Activated CD4-positive, CD25-positive, alpha-beta regulatory T cell (primary cell): ENCODE measurements at regions not wholly inside any gene's neighbourhood (a gene's known extent, or its start where the extent isn't known, plus 50 kb on each side); places are given as distances from the start of the nearest gene placed in this dataset.

Experiments
- DNase-seq, 4 experiments: peaks; one replicate each; lab custom pipeline; 2025; lab: John Stamatoyannopoulos, UW

- no peak for DNase-seq
Observed at GRCh38 chr5:124263680-124264491, 482.6 kb downstream of the ZNF608 start.

DNA sequence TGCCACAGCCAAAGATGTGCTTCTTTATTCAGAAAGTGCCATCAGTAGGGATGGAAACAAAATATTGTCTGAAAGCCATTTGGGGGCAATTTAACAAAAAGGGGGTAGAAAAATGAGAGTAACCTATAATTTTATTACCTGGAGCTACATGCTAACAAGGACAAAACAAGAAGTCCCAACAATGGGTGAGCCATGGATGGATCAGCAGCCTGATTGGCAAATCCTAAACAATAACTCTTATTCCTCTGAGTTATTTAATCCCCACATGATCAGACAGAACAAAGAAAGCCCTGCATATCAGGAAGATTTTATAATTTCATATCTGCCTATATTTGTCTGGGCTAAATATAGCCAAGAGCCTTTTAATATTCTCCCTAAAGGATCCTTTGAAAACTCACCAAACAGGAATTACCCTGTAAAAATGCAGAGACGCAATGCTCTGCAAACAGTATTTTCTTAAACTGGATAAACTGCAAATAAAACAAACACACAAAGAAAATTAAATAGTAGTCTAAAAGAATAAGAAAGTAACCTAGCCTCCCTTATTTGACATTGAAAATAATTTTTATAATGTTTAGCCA lies 483.4 kb downstream of the ZNF608 start:
- DNase-seq, result no peak

GRCh38 chr5:124262470-124262869 lies 484.0 kb downstream of the ZNF608 start:
- no peak for DNase-seq

GRCh38 chr5:124261848-124262247 lies 484.6 kb downstream of the ZNF608 start:
- no peak for DNase-seq

DNA sequence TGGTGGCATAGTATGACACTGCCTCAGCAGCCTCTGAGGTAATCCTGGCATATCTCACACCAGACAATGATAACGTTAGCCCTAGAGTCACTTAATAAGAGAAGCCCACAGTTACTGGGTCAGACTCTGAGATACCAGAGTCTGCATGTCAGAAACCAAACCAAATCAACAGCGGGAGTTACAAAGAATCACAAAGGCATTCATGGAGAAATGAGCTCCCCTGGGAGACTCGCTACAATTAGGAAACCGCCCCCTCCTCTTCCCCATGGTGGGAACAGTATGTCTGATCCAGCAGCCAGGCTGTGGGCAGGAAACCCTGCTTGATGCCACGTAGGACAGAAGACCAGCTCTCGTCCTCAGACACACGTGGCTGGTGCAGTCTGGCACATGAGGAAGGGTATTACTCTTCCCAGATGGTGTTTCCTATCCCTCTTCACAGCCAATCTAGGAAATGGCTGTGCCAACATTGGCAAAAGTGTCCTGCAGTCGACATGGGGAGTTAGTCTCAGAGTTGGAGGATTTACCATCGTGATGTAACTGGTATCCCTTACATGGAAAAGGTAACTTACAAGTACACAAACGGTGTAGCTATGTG lies 485.4 kb downstream of the ZNF608 start:
- DNase-seq, result no peak

DNA sequence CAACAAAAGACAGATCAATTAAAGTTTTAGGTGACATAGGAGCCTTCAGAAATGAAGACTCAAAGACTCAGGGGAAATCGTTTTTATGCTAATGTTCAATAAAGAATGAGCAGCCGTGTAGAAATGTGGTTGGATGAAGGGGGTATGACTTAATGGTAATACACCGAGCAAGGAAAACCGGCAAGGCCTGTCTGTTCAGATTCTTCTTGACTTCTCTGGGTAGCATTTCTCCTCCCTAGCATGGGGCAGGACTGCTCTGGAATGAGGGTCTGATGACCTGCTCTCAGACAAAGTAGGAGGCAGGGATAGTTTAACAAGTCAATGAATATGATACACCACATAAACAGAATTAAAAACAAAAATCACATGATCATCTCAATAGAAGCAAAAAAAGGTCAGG lies 487.4 kb downstream of the ZNF608 start:
- DNase-seq, result no peak

DNA sequence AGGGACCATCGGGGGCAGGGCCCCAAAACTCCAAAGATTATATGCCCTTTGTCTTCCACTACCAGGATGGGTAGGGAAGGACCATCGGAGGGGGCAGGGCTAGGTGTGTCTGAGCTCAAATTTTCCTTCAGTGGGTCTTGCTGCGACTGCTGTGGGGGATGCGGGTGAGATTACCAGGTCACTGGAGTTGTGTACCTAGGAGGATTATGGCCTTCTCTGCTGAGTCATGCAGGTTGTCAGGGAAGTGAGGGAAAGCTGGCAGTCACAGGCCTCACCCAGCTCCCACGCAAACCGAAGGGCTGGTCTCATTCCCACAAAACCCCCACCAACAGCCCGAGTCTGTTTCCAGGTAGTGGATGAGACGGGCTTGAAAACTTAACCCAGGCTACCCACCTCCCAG lies 489.4 kb downstream of the ZNF608 start:
- no peak for DNase-seq

GRCh38 chr5:124253203-124253810 lies 493.1 kb downstream of the ZNF608 start:
- no peak for DNase-seq

DNA sequence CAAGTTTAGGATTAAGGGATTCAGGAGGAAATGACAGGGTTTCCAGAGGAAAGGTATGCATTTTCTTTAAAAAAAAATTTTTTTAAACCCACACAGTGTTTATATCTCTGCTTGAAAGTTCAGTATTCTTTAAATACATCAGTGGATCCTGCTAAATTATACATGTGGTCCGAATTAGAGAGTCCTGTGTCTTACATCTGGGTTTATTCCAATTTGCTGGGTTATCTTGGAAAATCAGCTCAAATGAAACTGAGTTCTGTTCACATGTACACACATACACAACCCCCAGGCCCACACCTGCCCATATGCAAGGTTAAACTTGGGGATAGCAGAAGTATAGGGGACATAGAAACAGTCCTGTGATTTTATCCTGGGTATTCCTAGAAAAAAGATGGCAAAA lies 493.7 kb downstream of the ZNF608 start:
- DNase-seq, result no peak

DNA sequence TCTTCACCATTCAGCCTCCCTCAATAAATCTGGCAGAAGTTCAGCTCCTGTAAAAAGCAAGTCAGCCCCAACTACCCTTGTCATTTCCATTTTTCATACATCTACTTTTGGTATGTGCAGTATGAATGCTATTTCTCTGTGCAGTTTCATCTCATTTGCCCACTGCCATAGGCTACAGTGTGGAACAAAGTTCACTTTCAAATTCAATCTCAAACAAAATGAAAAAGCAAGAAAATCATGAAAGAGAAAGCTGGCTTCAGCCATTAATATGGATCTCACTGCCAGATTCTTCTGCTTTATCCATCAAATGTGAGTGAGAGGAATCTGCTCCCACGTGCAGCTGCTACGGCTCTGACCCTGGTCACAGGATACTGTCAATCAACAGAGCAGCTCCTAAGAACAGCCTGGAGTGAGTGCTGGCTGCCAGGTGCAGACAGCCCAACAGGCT lies 494.2 kb downstream of the ZNF608 start:
- no peak for DNase-seq

DNA sequence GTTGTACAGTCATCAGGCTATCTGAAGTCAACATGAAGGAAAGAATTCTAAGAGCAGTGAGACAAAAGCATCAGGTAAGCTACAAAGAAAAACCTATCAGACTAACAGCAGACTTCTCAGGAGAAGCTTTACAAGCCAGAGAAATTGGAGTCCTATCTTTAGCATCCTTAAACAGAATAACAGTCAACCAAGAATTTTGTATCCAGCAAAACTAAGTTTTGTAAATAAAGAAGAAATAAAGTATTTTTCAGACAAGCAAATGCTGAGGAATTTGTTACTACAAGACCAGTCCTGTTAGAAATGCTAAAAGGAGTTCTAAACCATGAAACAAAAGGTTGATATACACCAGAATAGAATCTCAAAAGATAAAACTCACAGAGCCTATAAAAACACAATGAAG lies 501.2 kb downstream of the ZNF608 start:
- no peak for DNase-seq

DNA sequence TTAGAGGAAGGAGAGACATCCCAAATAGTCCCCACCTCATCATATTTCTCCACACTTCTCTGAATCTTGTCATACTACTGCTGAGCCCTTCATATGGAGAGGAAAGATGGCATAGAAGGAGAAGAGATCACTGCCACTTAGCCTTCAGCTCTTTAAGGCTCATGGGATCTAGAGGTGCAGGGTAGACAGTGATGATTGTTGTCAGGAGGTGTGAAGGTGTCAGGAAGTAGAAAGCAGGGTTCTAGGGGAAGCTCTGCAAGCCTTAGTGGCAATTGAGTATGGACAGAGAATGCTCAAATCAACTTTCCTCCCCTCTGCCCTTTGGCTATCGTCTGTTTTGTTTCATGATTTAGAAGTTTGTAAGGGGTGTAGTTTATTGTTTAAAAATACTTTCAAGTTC lies 505.7 kb downstream of the ZNF608 start:
- no peak for DNase-seq

- no peak for DNase-seq
Observed at GRCh38 chr5:124239572-124239971, 506.9 kb downstream of the ZNF608 start.

- no peak for DNase-seq
Observed at GRCh38 chr5:124238350-124238749, 508.1 kb downstream of the ZNF608 start.

DNA sequence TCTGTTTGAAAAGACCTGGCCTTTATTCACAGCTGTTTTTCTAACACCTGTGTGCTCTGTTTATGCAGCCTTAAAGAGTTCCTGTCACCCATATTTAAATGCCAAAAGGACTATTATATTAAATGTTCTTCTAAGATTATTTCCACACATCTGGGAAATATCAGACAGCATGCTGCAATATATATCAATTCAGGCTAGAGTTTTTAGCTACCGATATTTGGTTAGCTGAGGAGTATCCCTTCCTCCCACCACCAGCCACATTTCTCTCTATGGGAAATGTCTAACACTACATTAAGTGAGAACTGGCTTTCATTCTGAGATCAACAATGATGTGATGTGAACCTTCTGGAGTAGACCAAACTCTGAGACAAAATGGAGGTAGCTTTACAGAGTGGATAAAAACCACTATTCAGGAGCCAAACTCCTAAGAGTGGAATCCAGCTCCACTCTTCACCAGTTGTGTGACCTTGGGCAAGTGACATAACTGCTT lies 509.2 kb downstream of the ZNF608 start:
- DNase-seq, result no peak

- no peak for DNase-seq
Observed at GRCh38 chr5:124236361-124237205, 509.9 kb downstream of the ZNF608 start.

DNA sequence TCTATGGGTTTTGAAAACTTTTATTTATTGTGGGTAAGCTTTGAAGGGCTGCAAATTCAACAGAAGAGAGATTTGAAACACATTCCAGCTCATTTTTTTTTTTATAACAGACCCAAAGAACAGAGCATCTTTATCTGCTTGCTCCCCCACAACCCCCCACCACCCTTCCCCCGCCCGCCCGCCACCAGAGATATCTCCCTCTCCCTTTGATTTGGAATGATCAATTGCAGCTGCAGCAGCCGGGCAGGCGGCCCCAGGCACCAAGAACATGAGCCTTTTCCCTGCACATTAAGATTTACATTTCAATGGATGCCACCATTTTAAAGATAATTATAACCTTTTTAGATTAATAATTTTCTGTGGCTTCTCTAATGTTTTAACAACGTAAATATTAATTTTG lies 510.9 kb downstream of the ZNF608 start:
- DNase-seq, result no peak

DNA sequence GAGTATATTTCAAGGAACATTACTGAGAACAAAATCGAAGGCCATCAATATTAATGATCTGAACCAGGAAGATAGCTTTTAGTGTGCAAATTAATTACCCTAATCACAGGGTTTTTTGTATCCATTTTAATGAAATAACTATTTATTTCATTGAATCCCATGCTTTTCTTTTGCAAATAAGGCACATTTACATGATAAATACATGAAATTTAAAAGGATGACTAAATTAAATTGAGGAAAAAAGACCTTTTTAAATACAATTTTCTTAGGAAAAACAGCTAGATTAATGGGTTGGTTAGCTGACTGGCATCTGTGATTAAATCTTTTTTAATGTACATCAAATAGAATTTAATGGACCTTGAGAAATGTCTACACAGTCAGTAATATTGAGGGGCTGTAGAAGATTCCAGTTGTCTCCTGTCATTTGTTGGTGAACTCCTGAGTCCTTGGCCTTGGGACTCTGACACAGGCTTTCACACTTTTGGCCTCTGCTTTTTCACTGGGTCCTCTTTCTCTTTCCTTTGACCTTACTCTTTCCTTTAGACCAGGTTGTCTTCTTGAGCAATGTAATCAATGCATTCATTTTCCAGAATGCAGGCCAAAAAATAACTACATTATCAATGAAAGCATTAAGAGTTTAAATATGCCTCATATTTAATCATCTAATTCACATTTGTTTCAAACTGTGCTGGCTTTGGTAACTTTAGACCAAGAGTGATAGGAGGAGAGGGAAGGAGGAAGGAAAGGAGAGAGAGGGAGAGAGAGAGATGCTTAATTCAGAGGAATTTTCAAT lies 511.5 kb downstream of the ZNF608 start:
- no peak for DNase-seq

DNA sequence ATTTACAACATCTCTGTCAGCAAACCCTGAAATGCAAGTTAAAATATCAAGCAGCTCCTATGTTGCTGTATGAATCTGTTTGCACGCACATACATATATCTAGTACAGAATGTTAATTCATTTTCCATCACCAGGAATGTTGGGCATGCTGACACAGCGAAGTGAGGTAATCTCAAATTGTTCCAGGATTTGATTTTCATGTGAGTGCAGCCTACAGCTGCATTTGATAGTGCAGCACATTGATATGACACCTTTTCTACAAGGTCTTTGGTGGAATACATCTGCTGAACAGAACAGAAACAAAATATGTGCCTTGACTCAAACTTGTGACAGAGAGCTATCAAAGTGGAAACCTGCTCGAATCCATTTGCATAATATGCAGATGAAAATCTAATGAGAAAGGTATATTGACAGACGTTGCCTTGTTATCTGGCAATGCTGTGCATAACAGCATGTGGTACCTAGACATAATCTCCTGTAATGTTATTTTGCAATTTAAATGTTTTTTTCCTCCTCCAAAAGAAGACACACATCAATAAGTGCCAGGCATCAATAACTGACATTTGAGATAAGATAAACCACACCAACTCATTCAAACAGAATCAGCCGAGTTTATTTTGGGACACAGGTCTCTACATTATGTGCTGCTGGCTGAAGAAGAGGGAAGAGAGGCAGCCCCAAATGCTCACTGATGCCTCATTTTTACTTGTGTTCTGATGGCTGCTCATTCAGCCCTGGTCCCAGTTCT lies 512.2 kb downstream of the ZNF608 start:
- DNase-seq, result no peak

- no peak for DNase-seq
Observed at GRCh38 chr5:124232515-124232914, 513.9 kb downstream of the ZNF608 start.
